Common myeloid progenitor, CD34-positive (primary cell): ENCODE measurements at regions not wholly inside any gene's neighbourhood (a gene's known extent, or its start where the extent isn't known, plus 50 kb on each side); places are given as distances from the start of the nearest gene placed in this dataset.

Source experiments
- CTCF ChIA-PET: fragments of 350-600 bp; sonication (Branson Sonifier 250); formaldehyde crosslinking; loops from one replicate; lab custom pipeline; 2021; ENCODE audit warnings: antibody characterized with exemption; lab: Charles Lee
- POLR2A ChIA-PET: fragments of 350-600 bp; sonication (Branson Sonifier 250); formaldehyde crosslinking; loops from one replicate; lab custom pipeline; 2021; ENCODE audit warnings: antibody characterized with exemption; lab: Charles Lee
- DNase-seq, 3 donors: peaks; one replicate each; pipeline versions ENCODE4 v3.0.0 to v3.0.0-alpha.2; 2013
- H3K27ac ChIP-seq, 2 experiments: 1 replicate in 1 of 2; 2 replicates in 1 of 2; pipeline ENCODE4 v1.7.0; 2013; ENCODE audit warnings: inconsistent platforms in 2 of 2, low read length in 2 of 2, mild to moderate bottlenecking in 2 of 2, low read depth in 1 of 2, moderate library complexity in 1 of 2; ENCODE audit not compliant: severe bottlenecking in 2 of 2, insufficient read depth in 1 of 2, poor library complexity in 1 of 2
- H3K27me3 ChIP-seq, 5 experiments: replicated peaks in 2 of 5; 1 replicate in 3 of 5; 2 replicates in 2 of 5; pipeline versions ENCODE4 v1.6.1 to v1.7.0; 2013; ENCODE audit warnings: low read length in 4 of 5, mild to moderate bottlenecking in 2 of 5, moderate library complexity in 2 of 5, inconsistent platforms in 1 of 5; ENCODE audit not compliant: insufficient read depth in 5 of 5, control insufficient read depth in 4 of 5
- H3K36me3 ChIP-seq, 4 experiments: 1 replicate in 2 of 4; 2 replicates in 2 of 4; pipeline versions ENCODE4 v1.6.1 to v1.7.0; 2013; ENCODE audit warnings: low read length in 3 of 4, control low read depth in 1 of 4, mild to moderate bottlenecking in 1 of 4; ENCODE audit not compliant: control insufficient read depth in 4 of 4, insufficient read depth in 4 of 4
- H3K4me1 ChIP-seq, 4 experiments: 1 replicate in 3 of 4; 2 replicates in 1 of 4; pipeline versions ENCODE4 v1.6.1 to v1.7.1; 2013; ENCODE audit warnings: low read length in 3 of 4, mild to moderate bottlenecking in 3 of 4, control low read depth in 1 of 4, inconsistent platforms in 1 of 4, moderate library complexity in 1 of 4; ENCODE audit not compliant: control insufficient read depth in 4 of 4, insufficient read depth in 4 of 4; ENCODE audit errors: control extremely low read depth in 1 of 4
- H3K4me3 ChIP-seq, 7 experiments: 1 replicate in 4 of 7; 2 replicates in 3 of 7; pipeline versions ENCODE4 v1.5.1 to v1.7.0; 2013; ENCODE audit warnings: mild to moderate bottlenecking in 7 of 7, low read length in 6 of 7, moderate library complexity in 6 of 7, inconsistent platforms in 2 of 7, low read depth in 2 of 7, control low read depth in 1 of 7; ENCODE audit not compliant: insufficient read depth in 4 of 7, control insufficient read depth in 1 of 7; ENCODE audit errors: extremely low read depth in 1 of 7
- H3K9me3 ChIP-seq, 5 experiments: 1 replicate in 4 of 5; 2 replicates in 1 of 5; pipeline versions ENCODE4 v1.6.1 to v1.7.1; 2013; ENCODE audit warnings: low read length in 4 of 5, mild to moderate bottlenecking in 2 of 5, inconsistent platforms in 1 of 5, low read depth in 1 of 5, moderate library complexity in 1 of 5; ENCODE audit not compliant: control insufficient read depth in 4 of 5, insufficient read depth in 2 of 5; ENCODE audit errors: control extremely low read depth in 1 of 5
- WGBS: methylation state at CpG from one replicate; pipeline ENCODE4 v1.1.5; 2013; ENCODE audit not compliant: insufficient coverage; 5-methylcytosine and 5-hydroxymethylcytosine counted together

- POLR2A ChIA-PET, result no interaction called here
- CTCF ChIA-PET, result no interaction called here
- Histone ChIP-seq H3K4me1 (no peaks in the 10 kb centered on the region), H3K27me3 (no peaks in the 10 kb centered on the region), H3K27ac (no peak overlapping the region), H3K9me3 (peaks cover 0 to 2% (median 0%) of the 10 kb centered on the region in 5 experiments), H3K36me3 (no peaks in the 10 kb centered on the region), H3K4me3 (no peak overlapping the region)
- no peak for DNase-seq
- 59% methylated on average over 2 of the region's 4 CpGs for WGBS
Measured at GRCh38 chr5:145499483-145499882, 335.7 kb downstream of the PRELID2 start.

GRCh38 chr5:145497052-145497451 is 338.1 kb downstream of the PRELID2 start:
- Histone ChIP-seq H3K27ac (no peak overlapping the region), H3K27me3 (no peaks in the 10 kb centered on the region), H3K9me3 (peaks cover 0 to 2% (median 0%) of the 10 kb centered on the region in 5 experiments), H3K4me3 (no peak overlapping the region), H3K4me1 (no peaks in the 10 kb centered on the region), H3K36me3 (no peaks in the 10 kb centered on the region)
- 90% methylated on average over 1 of the region's 3 CpGs for WGBS
- ChIA-PET CTCF (no interaction called here), POLR2A (no interaction called here)
- DNase-seq, result no peak

GRCh38 chr5:145495741-145496140 is 339.4 kb downstream of the PRELID2 start:
- Histone ChIP-seq H3K4me3 (no peak overlapping the region), H3K27ac (no peak overlapping the region), H3K27me3 (no peaks in the 10 kb centered on the region), H3K36me3 (no peaks in the 10 kb centered on the region), H3K4me1 (no peaks in the 10 kb centered on the region), H3K9me3 (peaks cover 0 to 2% (median 0%) of the 10 kb centered on the region in 5 experiments)
- no peak for DNase-seq
- WGBS, result 93% methylated on average over 2 of the region's 2 CpGs
- POLR2A ChIA-PET, result no interaction called here
- CTCF ChIA-PET, result interaction anchor here (1.1 kb wide), 1 partner anchor 11 kb away, joined by 3 read pairs; no protein-coding TSS in a partner anchor

DNA sequence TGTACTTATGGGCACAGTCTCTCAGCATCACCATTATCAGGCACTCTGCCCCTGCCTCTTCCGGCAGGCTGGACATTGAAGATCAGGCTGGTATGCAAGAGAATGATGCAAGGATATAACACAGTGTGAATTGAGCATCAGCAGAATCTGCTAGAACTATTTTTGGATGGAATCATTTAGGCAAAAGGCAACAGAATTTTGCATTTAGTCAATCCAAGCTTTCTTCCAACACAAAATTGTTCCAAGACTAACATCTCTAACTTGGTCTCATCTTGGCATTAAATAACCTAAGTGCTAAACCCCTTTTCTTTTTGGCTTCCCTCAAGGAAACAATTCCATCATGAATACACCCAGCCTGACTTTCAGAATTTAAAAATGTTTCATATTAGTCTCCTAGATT is 339.9 kb downstream of the PRELID2 start:
- Histone ChIP-seq H3K27me3 (no peaks in the 10 kb centered on the region), H3K27ac (no peak overlapping the region), H3K9me3 (peaks cover 0 to 2% (median 0%) of the 10 kb centered on the region in 5 experiments), H3K4me3 (no peak overlapping the region), H3K36me3 (no peaks in the 10 kb centered on the region), H3K4me1 (no peaks in the 10 kb centered on the region)
- no peak for DNase-seq
- 100% methylated on average over 1 of the region's 1 CpG for WGBS
- ChIA-PET CTCF (interaction anchor here (1.1 to 1.5 kb wide), 2 partner anchors 10 to 23 kb away, joined by 3 read pairs; no protein-coding TSS in a partner anchor), POLR2A (no interaction called here)

- Histone ChIP-seq H3K27me3 (no peaks in the 10 kb centered on the region), H3K27ac (no peak overlapping the region), H3K36me3 (no peaks in the 10 kb centered on the region), H3K4me3 (no peak overlapping the region), H3K4me1 (no peaks in the 10 kb centered on the region), H3K9me3 (peaks cover 0 to 2% (median 0%) of the 10 kb centered on the region in 5 experiments)
- ChIA-PET CTCF (no interaction called here), POLR2A (no interaction called here)
- WGBS, result 93% methylated on average over 3 of the region's 3 CpGs
- DNase-seq, result no peak
Measured at GRCh38 chr5:145493435-145493834, 341.7 kb downstream of the PRELID2 start.

- WGBS, result 80% methylated on average over 2 of the region's 3 CpGs
- ChIA-PET POLR2A (no interaction called here), CTCF (interaction anchor here (1.2 kb wide), 1 partner anchor 34 kb away, joined by 3 read pairs; no protein-coding TSS in a partner anchor)
- no peaks in the 10 kb centered on the region for H3K9me3 ChIP-seq
- H3K4me3 ChIP-seq, result no peak overlapping the region
- no peak for DNase-seq
- H3K4me1 ChIP-seq, result no peaks in the 10 kb centered on the region
- H3K27ac ChIP-seq, result no peak overlapping the region
- no peaks in the 10 kb centered on the region for H3K27me3 ChIP-seq
- no peaks in the 10 kb centered on the region for H3K36me3 ChIP-seq
Measured at GRCh38 chr5:145489516-145489915, 345.6 kb downstream of the PRELID2 start.

- no peaks in the 10 kb centered on the region for H3K36me3 ChIP-seq
- DNase-seq, result no peak
- no peak overlapping the region for H3K27ac ChIP-seq
- H3K4me1 ChIP-seq, result no peaks in the 10 kb centered on the region
- H3K4me3 ChIP-seq, result no peak overlapping the region
- ChIA-PET POLR2A (no interaction called here), CTCF (no interaction called here)
- no peaks in the 10 kb centered on the region for H3K27me3 ChIP-seq
- H3K9me3 ChIP-seq, result no peaks in the 10 kb centered on the region
- WGBS, result no CpG with 5 or more reads among the region's 1 CpG
Measured at GRCh38 chr5:145484158-145484557, 351.0 kb downstream of the PRELID2 start.
